ENCODE measurements at regions not wholly inside any gene's neighbourhood (a gene's known extent, or its start where the extent isn't known, plus 50 kb on each side); places are given as distances from the start of the nearest gene placed in this dataset.

DNA sequence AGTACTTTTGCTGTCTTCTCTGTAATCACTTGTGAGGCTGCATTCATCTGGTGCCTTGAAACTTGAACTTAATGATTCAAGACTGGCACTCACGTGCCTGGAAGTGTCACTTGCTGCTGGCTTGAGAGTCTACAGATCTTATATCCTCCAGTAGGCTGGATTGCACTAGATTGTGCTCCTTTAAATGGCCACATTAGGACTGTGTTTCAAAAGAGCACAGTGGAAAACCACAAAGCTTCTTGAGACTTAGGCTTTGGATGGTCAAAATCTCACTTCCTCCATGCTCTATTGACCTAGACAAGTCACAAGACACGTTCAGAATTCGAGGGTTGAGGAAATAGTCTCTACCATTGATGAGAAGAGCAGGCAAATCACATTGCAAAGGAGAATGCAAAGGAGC is 1278.8 kb upstream of the MIR17HG start:
- no peak for DNase-seq

DNA sequence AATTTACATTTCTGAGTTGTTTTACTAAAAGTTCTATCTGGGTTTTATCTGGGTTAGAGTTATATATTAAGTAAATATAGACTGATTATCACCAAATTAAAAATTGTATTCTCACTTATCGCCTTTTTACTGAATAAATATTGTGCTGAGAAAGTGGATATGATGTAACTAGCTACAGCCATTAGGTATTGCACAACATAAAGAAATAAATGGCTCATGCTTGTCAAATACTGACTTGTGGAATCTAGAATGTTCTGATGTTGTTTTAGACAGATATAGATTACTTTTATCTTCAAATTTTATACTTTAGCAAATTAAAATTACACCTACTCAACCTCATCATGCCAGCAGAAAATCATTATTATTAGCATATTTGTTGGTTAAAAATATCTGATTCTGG is 1277.1 kb upstream of the MIR17HG start:
- no peak for DNase-seq

GRCh38 chr13:90070837-90071525 is 1276.5 kb upstream of the MIR17HG start:
- no peak for DNase-seq

DNA sequence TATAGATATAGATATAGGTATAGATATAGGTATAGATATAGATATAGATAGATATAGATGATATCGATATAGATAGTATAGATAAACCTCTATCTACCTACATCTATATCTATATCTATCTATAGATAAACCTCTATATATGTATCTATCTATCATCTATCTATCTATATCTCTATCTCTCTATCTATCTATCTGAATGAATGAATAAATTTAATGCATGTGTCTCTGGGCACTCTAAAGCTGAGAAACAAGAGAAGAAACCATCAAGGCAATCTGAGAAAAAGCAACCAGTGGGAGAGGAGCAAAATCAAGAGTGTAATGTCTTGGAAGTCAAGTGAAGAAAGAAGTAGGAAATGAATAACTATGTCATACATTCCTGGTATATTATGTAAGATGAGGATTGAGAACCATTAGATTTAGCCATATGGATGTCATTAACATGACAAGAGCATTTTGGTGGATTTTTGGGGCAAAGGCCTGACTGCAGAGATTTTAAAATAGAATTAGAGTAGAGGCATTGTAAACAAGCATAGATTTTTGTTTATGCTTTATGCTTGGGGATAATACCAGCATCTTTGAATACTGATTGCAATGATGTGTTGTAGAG is 1262.7 kb upstream of the MIR17HG start:
- no peak for DNase-seq

GRCh38 chr13:90089051-90089450 is 1258.4 kb upstream of the MIR17HG start:
- no peak for DNase-seq

- DNase-seq, result no peak
These were observed 1255.9 kb upstream of the MIR17HG start for GRCh38 chr13:90091611-90092010.

DNA sequence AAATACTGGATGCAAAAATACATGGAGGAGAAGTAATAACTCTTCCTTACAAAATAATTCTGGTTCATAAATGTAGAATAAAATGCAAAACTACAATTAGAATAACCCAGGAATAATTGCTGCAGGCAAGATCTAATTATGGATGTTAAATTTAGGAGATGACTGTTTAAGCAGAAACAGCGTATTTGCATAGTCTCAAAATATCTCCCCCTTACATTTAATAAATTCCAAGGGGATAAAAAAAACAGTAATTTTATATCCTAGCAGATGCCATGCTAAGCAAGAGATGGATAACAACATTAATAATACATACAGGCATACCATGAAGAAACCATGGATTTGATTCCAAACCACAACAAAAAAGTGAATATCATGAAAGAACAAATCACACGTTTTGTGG is 1253.1 kb upstream of the MIR17HG start:
- no peak for DNase-seq

GRCh38 chr13:90098577-90098976 is 1248.9 kb upstream of the MIR17HG start:
- DNase-seq, result no peak

GRCh38 chr13:90099847-90100246 is 1247.6 kb upstream of the MIR17HG start:
- no peak for DNase-seq

- no peak for DNase-seq
These were observed 1244.2 kb upstream of the MIR17HG start for GRCh38 chr13:90103099-90103784.

GRCh38 chr13:90104764-90105163 is 1242.7 kb upstream of the MIR17HG start:
- DNase-seq, result no peak

- no peak for DNase-seq
These were observed 1242.2 kb upstream of the MIR17HG start for GRCh38 chr13:90105276-90105675.

DNA sequence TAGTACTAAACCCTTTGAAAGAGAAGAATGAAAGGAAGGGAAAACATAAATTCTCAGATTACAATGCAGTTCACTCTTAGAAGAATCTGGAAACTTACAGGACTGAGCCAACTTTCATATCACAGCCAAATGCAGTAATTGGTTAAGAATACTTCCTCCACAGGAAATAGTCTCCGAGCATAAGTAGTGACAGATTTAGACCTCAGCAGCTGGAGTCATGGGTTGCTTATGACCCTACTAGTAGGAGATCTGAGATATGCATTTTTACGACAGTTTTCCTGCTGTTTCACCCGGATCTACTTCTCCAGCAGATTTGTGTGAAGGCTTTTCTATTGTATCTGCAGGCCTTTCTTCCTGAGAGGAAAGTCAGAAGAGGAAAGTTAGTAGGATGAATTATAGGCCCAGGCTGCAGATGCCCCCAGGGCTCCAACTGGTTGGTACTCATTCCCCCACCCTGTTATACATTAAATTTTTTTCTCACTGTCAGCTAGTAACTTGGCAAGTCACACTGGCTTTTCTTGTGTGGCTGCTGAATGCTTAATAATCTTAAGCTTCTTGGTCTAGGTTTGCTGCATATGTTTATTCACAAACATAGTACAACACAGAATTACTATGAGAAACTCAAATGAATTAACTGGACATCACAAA is 1241.5 kb upstream of the MIR17HG start:
- DNase-seq, result peak in 1 of 3 donors; percentile 31

GRCh38 chr13:90107661-90108060 is 1239.8 kb upstream of the MIR17HG start:
- no peak for DNase-seq

DNA sequence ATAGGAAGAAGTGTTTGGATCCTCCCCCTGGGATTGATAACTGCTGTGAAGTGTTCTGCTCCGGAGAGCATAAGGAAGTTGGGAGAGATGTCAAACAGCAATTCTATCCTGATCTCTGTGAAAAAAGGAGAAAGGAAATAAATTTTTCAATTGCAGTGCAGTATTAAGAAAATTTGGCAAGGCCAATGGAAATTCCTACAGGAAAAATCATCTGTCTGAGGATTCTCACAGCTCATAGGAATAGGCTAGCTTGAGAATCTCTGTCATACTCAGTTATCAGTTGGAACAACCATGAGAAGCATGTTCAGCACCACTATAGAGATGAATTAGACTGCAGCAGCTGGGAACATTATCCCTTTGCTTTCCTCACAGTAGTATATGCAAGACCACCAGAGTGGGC is 1238.9 kb upstream of the MIR17HG start:
- DNase-seq, result peak in 2 of 3 donors; percentile 16 to 50

DNA sequence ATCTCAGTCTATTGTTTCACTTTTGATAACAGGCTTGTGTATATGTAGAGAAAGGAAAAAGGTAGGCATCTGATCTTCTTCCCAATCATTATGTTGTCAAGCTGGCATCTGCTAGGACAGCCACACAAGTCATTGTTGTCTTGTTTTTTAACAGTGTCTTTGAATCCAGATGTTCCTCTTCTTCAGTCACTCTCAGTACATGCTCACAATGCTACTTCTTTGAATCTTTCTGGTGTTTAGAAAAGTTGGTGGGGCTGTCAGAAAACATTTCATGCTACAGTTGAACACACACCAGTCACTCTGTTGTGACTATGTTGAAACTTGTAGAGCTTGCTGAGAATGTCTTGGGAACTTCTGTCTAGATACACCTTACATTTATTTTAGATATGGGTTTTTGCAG is 1231.4 kb upstream of the MIR17HG start:
- DNase-seq, result no peak

GRCh38 chr13:90118467-90119071 is 1228.9 kb upstream of the MIR17HG start:
- no peak for DNase-seq

- no peak for DNase-seq
These were observed 1227.5 kb upstream of the MIR17HG start for GRCh38 chr13:90120026-90120425.

DNA sequence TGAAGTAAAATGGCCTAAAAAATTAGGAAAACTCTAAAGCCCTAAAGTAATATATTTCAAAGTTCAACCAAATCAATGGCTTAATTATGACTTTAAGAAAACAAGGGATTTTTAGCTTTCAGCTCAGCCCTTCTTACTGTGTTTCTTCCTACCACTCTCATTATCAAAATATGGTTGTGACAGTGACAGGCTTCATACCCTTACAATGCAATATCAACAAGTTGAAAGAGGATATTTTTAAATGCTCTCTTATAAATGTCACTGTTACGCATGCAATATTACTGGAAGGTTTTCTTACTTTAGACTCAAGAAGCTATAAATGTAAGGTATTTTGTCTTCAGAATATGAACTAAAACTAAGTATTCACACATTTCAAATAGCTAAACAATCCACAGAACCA is 1225.7 kb upstream of the MIR17HG start:
- DNase-seq, result no peak

GRCh38 chr13:90122531-90122930 is 1225.0 kb upstream of the MIR17HG start:
- no peak for DNase-seq

DNA sequence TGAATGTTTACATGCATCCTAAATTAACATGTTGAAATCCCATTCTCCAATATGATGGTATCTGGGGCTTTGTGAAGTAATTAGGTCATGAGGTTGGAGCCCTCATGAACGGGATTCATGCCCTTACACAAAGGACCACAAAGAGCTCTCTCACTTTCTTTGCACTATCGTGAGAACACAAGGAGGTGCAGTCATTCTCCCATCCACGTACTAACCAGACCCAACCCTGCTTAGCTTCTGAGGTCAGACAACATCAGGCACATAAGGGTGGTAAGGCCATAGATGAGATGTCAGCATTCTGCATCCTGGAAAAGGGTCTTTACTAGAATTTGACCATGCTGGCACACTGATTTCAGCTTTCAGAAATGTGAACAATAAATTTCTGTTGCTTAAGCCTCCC is 1211.9 kb upstream of the MIR17HG start:
- no peak for DNase-seq

GRCh38 chr13:90142251-90142650 is 1205.2 kb upstream of the MIR17HG start:
- no peak for DNase-seq
